HG02884 (cell line): ENCODE measurements at regions not wholly inside any gene's neighbourhood (a gene's known extent, or its start where the extent isn't known, plus 50 kb on each side); places are given as distances from the start of the nearest gene placed in this dataset.

Experiments
- ATAC-seq: cut with Tn5 transposase; IDR thresholded peaks from one replicate; pipeline ENCODE4 v1.9.1; 2021; ENCODE audit warnings: mild to moderate bottlenecking, moderate library complexity; ENCODE audit not compliant: unreplicated experiment

- ATAC-seq, result no peak
These were observed 134.2 kb upstream of the AKR1E2 start for GRCh38 chr10:4691776-4692175.

- no peak for ATAC-seq
These were observed 134.7 kb upstream of the AKR1E2 start for GRCh38 chr10:4691301-4691700.

GRCh38 chr10:4688601-4689000 is 137.4 kb upstream of the AKR1E2 start:
- ATAC-seq, result no peak

- no peak for ATAC-seq
These were observed 137.8 kb upstream of the AKR1E2 start for GRCh38 chr10:4688168-4688567.

- no peak for ATAC-seq
These were observed 138.6 kb upstream of the AKR1E2 start for GRCh38 chr10:4687397-4687796.

- ATAC-seq, result no peak
These were observed 139.4 kb upstream of the AKR1E2 start for GRCh38 chr10:4686644-4686996.

- ATAC-seq, result no peak
These were observed 139.9 kb upstream of the AKR1E2 start for GRCh38 chr10:4685904-4686643.

- ATAC-seq, result no peak
These were observed 140.5 kb upstream of the AKR1E2 start for GRCh38 chr10:4685491-4685890.

GRCh38 chr10:4684434-4684833 is 141.6 kb upstream of the AKR1E2 start:
- ATAC-seq, result no peak

- no peak for ATAC-seq
These were observed 142.2 kb upstream of the AKR1E2 start for GRCh38 chr10:4683838-4684237.

- ATAC-seq, result no peak
These were observed 142.9 kb upstream of the AKR1E2 start for GRCh38 chr10:4683137-4683536.

GRCh38 chr10:4678951-4679671 is 146.9 kb upstream of the AKR1E2 start:
- no peak for ATAC-seq

- no peak for ATAC-seq
These were observed 147.7 kb upstream of the AKR1E2 start for GRCh38 chr10:4678023-4678950.

- ATAC-seq, result no peak
These were observed 148.5 kb upstream of the AKR1E2 start for GRCh38 chr10:4677296-4678021.

GRCh38 chr10:4676566-4676965 is 149.4 kb upstream of the AKR1E2 start:
- ATAC-seq, result no peak

- no peak for ATAC-seq
These were observed 150.2 kb upstream of the AKR1E2 start for GRCh38 chr10:4675808-4676207.

- no peak for ATAC-seq
These were observed 152.5 kb upstream of the AKR1E2 start for GRCh38 chr10:4673279-4674040.

GRCh38 chr10:4672201-4672600 is 153.8 kb upstream of the AKR1E2 start:
- ATAC-seq, result no peak

GRCh38 chr10:4671451-4672145 is 154.4 kb upstream of the AKR1E2 start:
- no peak for ATAC-seq

- no peak for ATAC-seq
These were observed 155.3 kb upstream of the AKR1E2 start for GRCh38 chr10:4670737-4671136.
